ENCODE measurements at regions not wholly inside any gene's neighbourhood (a gene's known extent, or its start where the extent isn't known, plus 50 kb on each side); places are given as distances from the start of the nearest gene placed in this dataset.

DNA sequence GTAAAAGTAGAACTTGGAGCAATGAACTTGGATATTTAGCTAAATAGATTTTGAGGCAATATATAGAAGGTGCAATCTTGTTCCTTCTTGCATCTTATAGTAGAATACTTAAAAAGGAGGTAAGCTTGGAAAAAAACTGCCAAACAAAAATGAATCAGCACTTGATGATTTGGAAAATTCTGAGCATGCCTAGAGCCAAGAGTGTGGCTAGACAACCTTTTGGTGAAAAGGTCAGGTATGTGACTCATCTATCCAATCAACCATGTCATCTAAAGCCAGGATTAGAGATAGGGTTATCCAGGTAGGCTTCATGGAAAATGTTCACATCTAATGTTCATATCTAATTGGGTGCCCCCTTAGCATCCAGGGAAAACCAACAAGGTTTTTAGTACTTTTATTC is 515.0 kb downstream of the COL11A1 start:
- Histone ChIP-seq H2BK120ac (ENCODE audit: low read depth, low read length, poor library complexity, severe bottlenecking) (no peak overlapping the region), H3K4me2 (ENCODE audit: insufficient read depth, insufficient read length, low read length) (no peak overlapping the region), H3K14ac (ENCODE audit: insufficient read depth, low read length) (no peak overlapping the region), H3K79me1 (ENCODE audit: insufficient read depth, low read depth, low read length, poor library complexity, severe bottlenecking) (no peaks in the 10 kb centered on the region), H3K9me3 (ENCODE audit: control insufficient read depth, low read depth, low read length) (no peaks in the 10 kb centered on the region), H2AFZ (ENCODE audit: low read length) (no peak overlapping the region), H3T11ph (ENCODE audit: low read length) (no peak overlapping the region), H2BK5ac (ENCODE audit: insufficient read length, low read length) (no peak overlapping the region), H3K56ac (ENCODE audit: insufficient read length, low read depth, low read length) (no peak overlapping the region), H4K91ac (ENCODE audit: insufficient read length, low read depth, low read length) (no peak overlapping the region), H2BK20ac (ENCODE audit: low read depth, low read length, poor library complexity, severe bottlenecking) (no peak overlapping the region), H2BK12ac (ENCODE audit: insufficient read length, low read depth, low read length) (no peak overlapping the region), H4K5ac (ENCODE audit: insufficient read length, low read depth, low read length) (no peak overlapping the region), H3K9ac (ENCODE audit: extremely low read depth, insufficient read length, low read length) (no peak overlapping the region), H3K27ac (ENCODE audit: insufficient read length, low read depth, low read length) (no peak overlapping the region), H2BK15ac (ENCODE audit: low read depth, low read length) (no peak overlapping the region), H3K18ac (ENCODE audit: insufficient read length, low read depth, low read length) (no peak overlapping the region), H3K79me2 (ENCODE audit: insufficient read depth, low read length) (no peaks in the 10 kb centered on the region), H3K23me2 (ENCODE audit: insufficient read length, low read depth, low read length, poor library complexity, severe bottlenecking) (no peaks in the 10 kb centered on the region), H2AK5ac (ENCODE audit: insufficient read length, low read length) (no peak overlapping the region), H3K4ac (ENCODE audit: low read depth, low read length) (no peak overlapping the region), H3K27me3 (ENCODE audit: insufficient read depth, low read length) (no peaks in the 10 kb centered on the region), H3K4me1 (ENCODE audit: insufficient read depth, low read length) (no peaks in the 10 kb centered on the region), H4K20me1 (ENCODE audit: control insufficient read depth, insufficient read depth, insufficient read length) (no peaks in the 10 kb centered on the region), H3K23ac (ENCODE audit: insufficient read length, low read depth, low read length) (no peak overlapping the region), H4K8ac (replicated peaks; ENCODE audit: insufficient read length, low read depth, low read length) (no peak overlapping the region)
- H3K4me1 Mint-ChIP-seq = 0 out of 4 replicates have a peak, but pooled peaks cover 0 to 3% of the 10 kb centered on the region in 2 experiments
- no peaks in the 10 kb centered on the region for H3K36me3 Mint-ChIP-seq (ENCODE audit: insufficient read depth in 1 of 3, low read depth in 3 of 3)
- TF ChIP-seq, protein P1, sequence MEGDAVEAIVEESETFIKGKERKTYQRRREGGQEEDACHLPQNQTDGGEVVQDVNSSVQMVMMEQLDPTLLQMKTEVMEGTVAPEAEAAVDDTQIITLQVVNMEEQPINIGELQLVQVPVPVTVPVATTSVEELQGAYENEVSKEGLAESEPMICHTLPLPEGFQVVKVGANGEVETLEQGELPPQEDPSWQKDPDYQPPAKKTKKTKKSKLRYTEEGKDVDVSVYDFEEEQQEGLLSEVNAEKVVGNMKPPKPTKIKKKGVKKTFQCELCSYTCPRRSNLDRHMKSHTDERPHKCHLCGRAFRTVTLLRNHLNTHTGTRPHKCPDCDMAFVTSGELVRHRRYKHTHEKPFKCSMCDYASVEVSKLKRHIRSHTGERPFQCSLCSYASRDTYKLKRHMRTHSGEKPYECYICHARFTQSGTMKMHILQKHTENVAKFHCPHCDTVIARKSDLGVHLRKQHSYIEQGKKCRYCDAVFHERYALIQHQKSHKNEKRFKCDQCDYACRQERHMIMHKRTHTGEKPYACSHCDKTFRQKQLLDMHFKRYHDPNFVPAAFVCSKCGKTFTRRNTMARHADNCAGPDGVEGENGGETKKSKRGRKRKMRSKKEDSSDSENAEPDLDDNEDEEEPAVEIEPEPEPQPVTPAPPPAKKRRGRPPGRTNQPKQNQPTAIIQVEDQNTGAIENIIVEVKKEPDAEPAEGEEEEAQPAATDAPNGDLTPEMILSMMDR (conservative IDR thresholded peaks at IDR 0.05) = no peak
- H3K27me3 Mint-ChIP-seq (ENCODE audit: low read depth) = no peaks in the 10 kb centered on the region
- H3K4me3 Mint-ChIP-seq = no peak overlapping the region
- no peak for DNase-seq
- H3K27ac Mint-ChIP-seq = no peak overlapping the region; a peak in 1 of 7 replicates
- H3K9me3 Mint-ChIP-seq = no peaks in the 10 kb centered on the region
